Tibial nerve (tissue), 3 donors: ENCODE measurements at regions not wholly inside any gene's neighbourhood (a gene's known extent, or its start where the extent isn't known, plus 50 kb on each side); places are given as distances from the start of the nearest gene placed in this dataset.

Experiments used
- CTCF ChIP-seq, 5 experiments: fragments of 200-600 bp in 3 of 5; fragments of 450-650 bp in 2 of 5; sonication (generic) in 3 of 5; IDR thresholded peaks; one replicate each; pipeline ENCODE4 v1.5.1; 2016 to 2019; ENCODE audit warnings: antibody characterized with exemption in 5 of 5, mild to moderate bottlenecking in 3 of 5, moderate library complexity in 2 of 5
- POLR2A ChIP-seq, 2 donors: fragments of 450-650 bp; IDR thresholded peaks; one replicate each; pipeline ENCODE4 v1.6.1; 2017; ENCODE audit warnings: antibody characterized with exemption in 2 of 2, mild to moderate bottlenecking in 2 of 2, moderate library complexity in 2 of 2

GRCh38 chr13:104868806-104869205, 1666.7 kb downstream of the EFNB2 start:
- TF ChIP-seq POLR2A (IDR thresholded peaks at IDR 0.05) (no peak), CTCF (IDR thresholded peaks at IDR 0.05) (no peak)
